ENCODE measurements at regions not wholly inside any gene's neighbourhood (a gene's known extent, or its start where the extent isn't known, plus 50 kb on each side); places are given as distances from the start of the nearest gene placed in this dataset.
A peak's percentile ranks its signal among the peaks of the same experiment; 100 is the strongest.

- 32 to 93% (median 45%) methylated on average over 1 of the region's 1 CpG for WGBS, 5 donors
- no peak for DNase-seq
- TF ChIP-seq POLR2AphosphoS5 (IDR thresholded peaks at IDR 0.05): no peak
- TF ChIP-seq CTCF (IDR thresholded peaks at IDR 0.05): no peak
- no peak for TF ChIP-seq EP300 (IDR thresholded peaks at IDR 0.05)
- TF ChIP-seq POLR2A (IDR thresholded peaks at IDR 0.05): no peak
- no peak overlapping the region for H3K27ac ChIP-seq
- H3K9me3 ChIP-seq: no peaks in the 10 kb centered on the region
- H3K36me3 ChIP-seq: no peaks in the 10 kb centered on the region
- H3K27me3 ChIP-seq: no peaks in the 10 kb centered on the region
- no peak overlapping the region for H3K4me3 ChIP-seq
- no peaks in the 10 kb centered on the region for H3K4me1 ChIP-seq
- intact Hi-C loops (cut with DNase I; ENCODE audit: low total_unique reads): no loop called here
Measured at GRCh38 chr6:74677463-74677862, 528.4 kb downstream of the COL12A1 start.

- WGBS, 5 donors: 43 to 81% (median 68%) methylated on average over 1 of the region's 1 CpG
- no peaks in the 10 kb centered on the region for H3K9me3 ChIP-seq
- DNase-seq: no peak
- H3K27me3 ChIP-seq: no peaks in the 10 kb centered on the region
- H3K27ac ChIP-seq: no peak overlapping the region
- no peak overlapping the region for H3K4me3 ChIP-seq
- TF ChIP-seq POLR2AphosphoS5 (IDR thresholded peaks at IDR 0.05): no peak
- TF ChIP-seq POLR2A (IDR thresholded peaks at IDR 0.05): no peak
- no peak for TF ChIP-seq CTCF (IDR thresholded peaks at IDR 0.05)
- TF ChIP-seq EP300 (IDR thresholded peaks at IDR 0.05): no peak
- H3K36me3 ChIP-seq: no peaks in the 10 kb centered on the region
- no peaks in the 10 kb centered on the region for H3K4me1 ChIP-seq
- intact Hi-C loops (cut with DNase I; ENCODE audit: low total_unique reads): no loop called here
Measured at GRCh38 chr6:74676906-74677305, 528.9 kb downstream of the COL12A1 start.

- Histone ChIP-seq H3K27me3 (no peaks in the 10 kb centered on the region), H3K36me3 (no peaks in the 10 kb centered on the region), H3K4me3 (no peak overlapping the region), H3K27ac (no peak overlapping the region), H3K4me1 (no peaks in the 10 kb centered on the region), H3K9me3 (no peaks in the 10 kb centered on the region)
- TF ChIP-seq EP300 (IDR thresholded peaks at IDR 0.05): no peak
- TF ChIP-seq POLR2AphosphoS5 (IDR thresholded peaks at IDR 0.05): no peak
- no peak for TF ChIP-seq CTCF (IDR thresholded peaks at IDR 0.05)
- TF ChIP-seq POLR2A (IDR thresholded peaks at IDR 0.05): no peak
- no peak for DNase-seq
- intact Hi-C loops (cut with DNase I; ENCODE audit: low total_unique reads): no loop called here
Measured at GRCh38 chr6:74674377-74674776, 531.5 kb downstream of the COL12A1 start.

- H3K27ac ChIP-seq: no peak overlapping the region
- TF ChIP-seq EP300 (IDR thresholded peaks at IDR 0.05): no peak
- no peak for TF ChIP-seq POLR2AphosphoS5 (IDR thresholded peaks at IDR 0.05)
- TF ChIP-seq CTCF (IDR thresholded peaks at IDR 0.05): no peak
- TF ChIP-seq POLR2A (IDR thresholded peaks at IDR 0.05): no peak
- no peaks in the 10 kb centered on the region for H3K27me3 ChIP-seq
- H3K4me3 ChIP-seq: no peak overlapping the region
- WGBS, 5 donors: 43 to 78% (median 64%) methylated on average over 6 of the region's 6 CpGs
- intact Hi-C loops (cut with DNase I; ENCODE audit: low total_unique reads): no loop called here
- H3K9me3 ChIP-seq: no peaks in the 10 kb centered on the region
- peak in 1 of 2 donors; percentile 3 for DNase-seq
- no peaks in the 10 kb centered on the region for H3K4me1 ChIP-seq
- no peaks in the 10 kb centered on the region for H3K36me3 ChIP-seq
Measured at GRCh38 chr6:74671558-74672025, 534.3 kb downstream of the COL12A1 start.

Measured in stomach (tissue), 8 donors.